ENCODE measurements at regions not wholly inside any gene's neighbourhood (a gene's known extent, or its start where the extent isn't known, plus 50 kb on each side); places are given as distances from the start of the nearest gene placed in this dataset.

DNA sequence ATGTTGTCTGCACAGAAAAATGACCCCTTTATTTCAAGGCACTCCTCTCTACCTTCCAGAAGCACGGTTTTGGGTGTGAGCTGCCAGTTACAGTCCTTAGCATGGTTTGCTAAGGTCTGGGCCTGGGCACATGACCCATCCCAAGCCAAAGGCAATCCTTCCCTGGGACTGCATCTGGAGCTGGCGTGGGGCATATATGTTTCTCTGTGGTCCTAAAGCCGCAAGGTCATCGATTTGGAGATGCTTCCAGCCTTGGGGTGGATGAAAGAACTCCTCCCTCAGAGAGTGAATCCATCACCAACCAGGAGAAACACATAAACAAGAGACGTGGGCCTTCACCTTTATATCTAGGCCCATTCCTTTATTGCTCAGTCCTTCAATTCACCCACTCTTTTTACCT lies 50.1 kb upstream of the IGFBP3 start:
- ChIA-PET CTCF (interaction anchor here (1.2 to 3.6 kb wide), 3 partner anchors 13 to 49 kb away, joined by 3 to 12 read pairs (median 4); partner anchors contain the start of gene IGFBP3), POLR2A (no interaction called here)
- TF ChIP-seq, protein P1, sequence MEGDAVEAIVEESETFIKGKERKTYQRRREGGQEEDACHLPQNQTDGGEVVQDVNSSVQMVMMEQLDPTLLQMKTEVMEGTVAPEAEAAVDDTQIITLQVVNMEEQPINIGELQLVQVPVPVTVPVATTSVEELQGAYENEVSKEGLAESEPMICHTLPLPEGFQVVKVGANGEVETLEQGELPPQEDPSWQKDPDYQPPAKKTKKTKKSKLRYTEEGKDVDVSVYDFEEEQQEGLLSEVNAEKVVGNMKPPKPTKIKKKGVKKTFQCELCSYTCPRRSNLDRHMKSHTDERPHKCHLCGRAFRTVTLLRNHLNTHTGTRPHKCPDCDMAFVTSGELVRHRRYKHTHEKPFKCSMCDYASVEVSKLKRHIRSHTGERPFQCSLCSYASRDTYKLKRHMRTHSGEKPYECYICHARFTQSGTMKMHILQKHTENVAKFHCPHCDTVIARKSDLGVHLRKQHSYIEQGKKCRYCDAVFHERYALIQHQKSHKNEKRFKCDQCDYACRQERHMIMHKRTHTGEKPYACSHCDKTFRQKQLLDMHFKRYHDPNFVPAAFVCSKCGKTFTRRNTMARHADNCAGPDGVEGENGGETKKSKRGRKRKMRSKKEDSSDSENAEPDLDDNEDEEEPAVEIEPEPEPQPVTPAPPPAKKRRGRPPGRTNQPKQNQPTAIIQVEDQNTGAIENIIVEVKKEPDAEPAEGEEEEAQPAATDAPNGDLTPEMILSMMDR (IDR thresholded peaks at IDR 0.05; ENCODE audit: insufficient read depth, low read length, missing control alignments), result no peak
- no peak for DNase-seq (ENCODE audit: low read depth, low spot score)
- no peak overlapping the region for H3K4me3 ChIP-seq (ENCODE audit: low read depth, low read length)

All from AG04449 (cell line).